ENCODE measurements at regions not wholly inside any gene's neighbourhood (a gene's known extent, or its start where the extent isn't known, plus 50 kb on each side); places are given as distances from the start of the nearest gene placed in this dataset.

DNA sequence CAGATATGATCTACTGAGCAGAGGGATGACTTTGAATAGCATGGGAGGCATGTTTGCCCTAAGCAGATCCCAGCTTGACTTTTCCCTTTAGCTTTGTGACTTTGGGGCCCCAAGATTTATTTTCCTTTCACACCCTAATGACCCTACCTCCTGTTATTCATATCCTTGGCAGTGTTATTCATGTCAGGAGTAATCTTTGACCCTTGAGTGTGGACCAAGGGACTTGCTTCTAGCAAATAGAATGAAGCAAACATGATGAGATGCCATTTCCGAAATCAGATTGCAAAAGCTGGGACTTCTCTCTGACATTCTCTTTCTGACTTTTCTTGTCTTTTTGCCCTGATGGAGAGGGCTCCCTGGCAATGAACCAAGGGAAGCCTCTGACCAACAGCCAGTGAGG is 415.4 kb upstream of the PROK2 start:
- DNase-seq: no peak
- POLR2A ChIA-PET (ENCODE audit: partially characterized antibody): no interaction called here
- H3K36me3 Mint-ChIP-seq: peaks cover 3% of the 10 kb centered on the region in 2 donors
- peaks cover 0 to 6% of the 10 kb centered on the region in 2 donors for H3K9me3 ChIP-seq (ENCODE audit: control insufficient read depth in 1 of 2, low read length in 2 of 2)
- H3K27ac ChIP-seq (ENCODE audit: low read depth, low read length): no peak overlapping the region
- H3K4me1 ChIP-seq (ENCODE audit: insufficient read depth, low read length): no peaks in the 10 kb centered on the region
- peaks cover 6 to 27% (median 16%) of the 10 kb centered on the region in 8 donors for H3K9me3 Mint-ChIP-seq
- H3K27me3 ChIP-seq (ENCODE audit: insufficient read depth, low read length): no peaks in the 10 kb centered on the region
- no peaks in the 10 kb centered on the region for H3K36me3 ChIP-seq (ENCODE audit: insufficient read depth, low read length)
- H3K4me1 Mint-ChIP-seq: no peaks in the 10 kb centered on the region
- intact Hi-C loops (cut with micrococcal nuclease): no loop called here
- no peak overlapping the region for H3K4me3 Mint-ChIP-seq
- no peak overlapping the region for H3K4me3 ChIP-seq (ENCODE audit: low read length in 2 of 2)
- H3K27ac Mint-ChIP-seq: no peak overlapping the region
- CTCF ChIA-PET (ENCODE audit: partially characterized antibody): no interaction called here
- peaks cover 16 to 17% of the 10 kb centered on the region in 2 donors for H3K27me3 Mint-ChIP-seq

DNA sequence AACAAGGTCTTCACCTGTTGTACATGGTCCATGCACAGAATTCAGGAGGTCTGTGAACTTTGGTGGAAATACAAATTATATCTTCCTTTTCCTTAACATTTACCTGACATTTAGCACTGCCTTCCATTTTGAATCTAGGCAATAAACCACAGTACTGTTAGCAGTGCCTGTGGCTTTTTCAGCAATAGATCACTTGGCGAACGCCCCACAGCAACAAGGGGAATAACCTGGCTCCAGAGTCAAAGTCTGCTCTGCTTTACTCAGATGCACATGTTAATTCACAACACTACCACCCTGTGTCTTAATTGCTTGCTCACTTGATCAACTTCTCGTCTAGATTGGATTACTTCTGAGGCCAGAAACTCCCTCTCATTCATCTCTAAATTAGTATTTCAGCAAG is 414.6 kb upstream of the PROK2 start:
- CTCF ChIA-PET (ENCODE audit: partially characterized antibody): interaction anchor here (1.4 kb wide), 1 partner anchor 26 kb away, joined by 3 read pairs; no protein-coding TSS in a partner anchor

DNA sequence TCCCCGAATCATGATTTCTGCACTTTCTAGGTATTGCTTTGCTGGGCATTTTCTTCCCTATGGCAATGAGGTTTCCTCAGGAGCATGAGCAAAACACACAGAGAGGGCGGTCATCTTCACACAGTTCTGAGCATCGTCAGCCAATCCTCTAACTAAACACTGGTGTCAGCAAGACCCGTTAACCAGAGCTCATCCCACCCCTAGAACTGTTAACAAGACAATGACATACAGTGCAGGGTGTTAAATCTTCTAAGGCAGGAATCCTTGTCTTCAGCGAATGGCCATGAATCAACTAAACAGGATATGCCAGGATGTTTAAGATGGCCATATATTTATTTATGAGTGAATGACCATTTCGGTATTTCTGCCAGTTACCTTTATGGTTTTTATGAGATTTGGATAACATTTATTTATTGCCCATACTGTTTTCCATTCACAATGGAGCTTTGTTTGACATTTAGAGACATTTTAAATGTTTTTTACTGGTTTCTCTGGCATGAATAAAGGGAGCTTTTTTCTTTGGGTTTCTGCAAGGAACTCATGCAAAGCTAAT is 411.5 kb upstream of the PROK2 start:
- Mint-ChIP-seq H3K9me3 (peaks cover 7 to 26% (median 19%) of the 10 kb centered on the region in 8 donors), H3K36me3 (peaks cover 3 to 8% of the 10 kb centered on the region in 2 donors), H3K4me1 (no peaks in the 10 kb centered on the region), H3K27ac (no peak overlapping the region), H3K27me3 (peaks cover 8 to 17% of the 10 kb centered on the region in 2 donors), H3K4me3 (no peak overlapping the region)
- peaks cover 0 to 10% of the 10 kb centered on the region in 2 donors for H3K9me3 ChIP-seq (ENCODE audit: control insufficient read depth in 1 of 2, low read length in 2 of 2)
- H3K4me3 ChIP-seq (ENCODE audit: low read length in 2 of 2): no peak overlapping the region
- no peak overlapping the region for H3K27ac ChIP-seq (ENCODE audit: low read depth, low read length)
- POLR2A ChIA-PET (ENCODE audit: partially characterized antibody): no interaction called here
- DNase-seq: no peak
- H3K36me3 ChIP-seq (ENCODE audit: insufficient read depth, low read length): no peaks in the 10 kb centered on the region
- no peaks in the 10 kb centered on the region for H3K27me3 ChIP-seq (ENCODE audit: insufficient read depth, low read length)
- CTCF ChIA-PET (ENCODE audit: partially characterized antibody): no interaction called here
- no peaks in the 10 kb centered on the region for H3K4me1 ChIP-seq (ENCODE audit: insufficient read depth, low read length)
- intact Hi-C loops (cut with micrococcal nuclease): no loop called here

More for the DNA sequence above, 414.6 kb upstream of the PROK2 start:
- Mint-ChIP-seq H3K4me1 (no peaks in the 10 kb centered on the region), H3K36me3 (peaks cover 3% of the 10 kb centered on the region in 2 donors), H3K4me3 (no peak overlapping the region), H3K27me3 (peaks cover 12 to 16% of the 10 kb centered on the region in 2 donors), H3K9me3 (peaks cover 6 to 27% (median 16%) of the 10 kb centered on the region in 8 donors), H3K27ac (no peak overlapping the region)
- no peak for DNase-seq
- no peaks in the 10 kb centered on the region for H3K27me3 ChIP-seq (ENCODE audit: insufficient read depth, low read length)
- no peak overlapping the region for H3K27ac ChIP-seq (ENCODE audit: low read depth, low read length)
- POLR2A ChIA-PET (ENCODE audit: partially characterized antibody): no interaction called here
- H3K9me3 ChIP-seq (ENCODE audit: control insufficient read depth in 1 of 2, low read length in 2 of 2): peaks cover 0 to 6% of the 10 kb centered on the region in 2 donors
- H3K4me3 ChIP-seq (ENCODE audit: low read length in 2 of 2): no peak overlapping the region
- intact Hi-C loops (cut with micrococcal nuclease): no loop called here
- no peaks in the 10 kb centered on the region for H3K4me1 ChIP-seq (ENCODE audit: insufficient read depth, low read length)
- no peaks in the 10 kb centered on the region for H3K36me3 ChIP-seq (ENCODE audit: insufficient read depth, low read length)

DNA sequence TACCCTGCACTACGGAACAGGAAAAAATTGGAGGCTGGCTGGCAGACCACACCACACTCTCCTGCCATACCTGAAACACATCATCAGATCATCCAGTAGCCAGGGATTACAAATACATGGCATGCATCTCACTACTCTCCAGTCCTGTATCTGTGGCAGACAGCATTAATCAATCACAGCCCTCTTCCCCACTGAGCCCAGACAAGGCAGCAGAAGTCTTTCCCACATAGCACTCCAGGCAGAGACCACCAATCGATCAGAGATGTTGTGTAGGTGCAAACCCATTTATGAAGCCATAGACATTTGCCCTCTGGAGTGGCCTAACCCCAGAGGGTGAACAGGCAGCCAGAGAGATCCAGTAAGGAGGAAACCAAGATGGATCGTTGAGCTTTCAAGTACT is 410.9 kb upstream of the PROK2 start:
- H3K36me3 ChIP-seq (ENCODE audit: insufficient read depth, low read length): no peaks in the 10 kb centered on the region
- H3K27me3 ChIP-seq (ENCODE audit: insufficient read depth, low read length): no peaks in the 10 kb centered on the region
- intact Hi-C loops (cut with micrococcal nuclease): no loop called here
- H3K4me1 Mint-ChIP-seq: no peaks in the 10 kb centered on the region
- H3K9me3 ChIP-seq (ENCODE audit: control insufficient read depth in 1 of 2, low read length in 2 of 2): peaks cover 0 to 9% of the 10 kb centered on the region in 2 donors
- DNase-seq: no peak
- H3K27ac Mint-ChIP-seq: no peak overlapping the region
- H3K36me3 Mint-ChIP-seq: peaks cover 3 to 6% of the 10 kb centered on the region in 2 donors
- H3K9me3 Mint-ChIP-seq: peaks cover 5 to 23% (median 16%) of the 10 kb centered on the region in 8 donors
- H3K4me3 ChIP-seq (ENCODE audit: low read length in 2 of 2): no peak overlapping the region
- peaks cover 5 to 16% of the 10 kb centered on the region in 2 donors for H3K27me3 Mint-ChIP-seq
- CTCF ChIA-PET (ENCODE audit: partially characterized antibody): no interaction called here
- no peak overlapping the region for H3K4me3 Mint-ChIP-seq
- no peaks in the 10 kb centered on the region for H3K4me1 ChIP-seq (ENCODE audit: insufficient read depth, low read length)
- POLR2A ChIA-PET (ENCODE audit: partially characterized antibody): no interaction called here
- H3K27ac ChIP-seq (ENCODE audit: low read depth, low read length): no peak overlapping the region

DNA sequence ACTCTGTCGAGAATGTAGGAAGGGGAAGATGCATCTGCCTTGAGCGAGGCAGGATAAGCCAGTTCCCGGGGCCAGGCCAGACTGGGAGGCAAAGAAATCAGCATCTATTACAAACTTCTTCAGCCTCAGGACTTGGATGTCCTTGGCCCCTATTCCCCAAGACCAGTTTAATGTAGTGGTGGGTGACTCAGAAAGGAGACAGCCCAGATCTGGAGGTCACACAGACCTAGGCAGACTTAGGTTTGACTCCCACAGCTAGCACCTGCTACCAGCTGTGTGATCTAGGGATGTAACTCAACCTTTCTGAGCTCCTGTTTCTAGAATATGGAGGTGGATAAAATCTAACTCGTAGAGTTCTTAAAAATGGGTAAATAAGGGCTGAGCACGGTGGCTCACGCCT is 409.5 kb upstream of the PROK2 start:
- POLR2A ChIA-PET (ENCODE audit: partially characterized antibody): no interaction called here
- no peak overlapping the region for H3K4me3 Mint-ChIP-seq
- peaks cover 5 to 9% of the 10 kb centered on the region in 2 donors for H3K27me3 Mint-ChIP-seq
- H3K4me3 ChIP-seq (ENCODE audit: low read length in 2 of 2): no peak overlapping the region
- H3K9me3 ChIP-seq (ENCODE audit: control insufficient read depth in 1 of 2, low read length in 2 of 2): peaks cover 0 to 4% of the 10 kb centered on the region in 2 donors
- H3K9me3 Mint-ChIP-seq: peaks cover 0 to 9% (median 4%) of the 10 kb centered on the region in 8 donors
- intact Hi-C loops (cut with micrococcal nuclease): no loop called here
- H3K36me3 Mint-ChIP-seq: peaks cover 0 to 5% of the 10 kb centered on the region in 2 donors
- CTCF ChIA-PET (ENCODE audit: partially characterized antibody): no interaction called here
- H3K27ac Mint-ChIP-seq: no peak overlapping the region
- DNase-seq: no peak
- peaks cover 0 to 1% (median 0%) of the 10 kb centered on the region in 4 donors for H3K4me1 Mint-ChIP-seq
- no peak overlapping the region for H3K27ac ChIP-seq (ENCODE audit: low read depth, low read length)
- no peaks in the 10 kb centered on the region for H3K36me3 ChIP-seq (ENCODE audit: insufficient read depth, low read length)
- no peaks in the 10 kb centered on the region for H3K27me3 ChIP-seq (ENCODE audit: insufficient read depth, low read length)
- no peaks in the 10 kb centered on the region for H3K4me1 ChIP-seq (ENCODE audit: insufficient read depth, low read length)

DNA sequence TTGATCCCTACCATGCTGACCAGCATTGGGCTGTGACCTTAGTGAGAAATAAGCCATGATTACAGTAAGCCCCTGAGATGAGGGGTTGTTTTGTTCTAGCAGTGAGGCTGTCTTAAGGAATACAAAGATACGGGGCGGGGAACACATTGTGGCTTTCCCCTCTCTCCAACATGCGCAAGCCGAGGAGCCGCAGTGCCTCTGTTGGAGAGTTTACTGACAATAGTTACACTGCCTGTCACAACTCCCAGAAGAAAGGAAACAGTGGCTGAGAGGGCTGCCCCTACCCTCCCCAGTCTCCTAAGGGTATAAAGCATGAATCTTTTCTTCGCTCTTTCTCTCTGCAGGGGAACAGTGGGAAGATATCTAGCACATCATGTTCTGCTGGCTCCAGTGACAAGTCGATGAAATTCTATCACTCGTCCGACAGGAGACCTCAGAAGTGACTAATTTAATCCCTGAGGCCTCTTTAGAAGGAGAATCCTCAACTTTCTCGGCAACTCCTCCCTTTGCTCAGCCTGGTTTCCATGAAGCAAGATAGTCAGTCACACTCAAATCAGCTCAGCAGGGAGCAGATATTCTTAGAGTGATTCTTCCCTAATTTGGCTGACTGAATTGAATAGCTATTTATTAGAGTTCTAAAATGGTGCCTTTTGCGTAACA is 409.0 kb upstream of the PROK2 start:
- Histone ChIP-seq H3K27me3 (ENCODE audit: insufficient read depth, low read length) (no peaks in the 10 kb centered on the region), H3K36me3 (ENCODE audit: insufficient read depth, low read length) (no peaks in the 10 kb centered on the region), H3K27ac (ENCODE audit: low read depth, low read length) (no peak overlapping the region), H3K4me1 (ENCODE audit: insufficient read depth, low read length) (no peaks in the 10 kb centered on the region), H3K4me3 (ENCODE audit: low read length in 2 of 2) (no peak overlapping the region), H3K9me3 (ENCODE audit: control insufficient read depth in 1 of 2, low read length in 2 of 2) (peaks cover 0 to 4% of the 10 kb centered on the region in 2 donors)
- H3K27me3 Mint-ChIP-seq: peaks cover 3 to 6% of the 10 kb centered on the region in 2 donors
- peak overlapping the region in 1 of 7 donors; percentile 2 for H3K27ac Mint-ChIP-seq
- no peak overlapping the region for H3K4me3 Mint-ChIP-seq
- H3K9me3 Mint-ChIP-seq: peaks cover 0 to 8% (median 4%) of the 10 kb centered on the region in 8 donors
- CTCF ChIA-PET (ENCODE audit: partially characterized antibody): no interaction called here
- no peak for DNase-seq
- intact Hi-C loops (cut with micrococcal nuclease): no loop called here
- peaks cover 0 to 2% (median 0%) of the 10 kb centered on the region in 4 donors for H3K4me1 Mint-ChIP-seq
- POLR2A ChIA-PET (ENCODE audit: partially characterized antibody): no interaction called here
- H3K36me3 Mint-ChIP-seq: peaks cover 0 to 5% of the 10 kb centered on the region in 2 donors

DNA sequence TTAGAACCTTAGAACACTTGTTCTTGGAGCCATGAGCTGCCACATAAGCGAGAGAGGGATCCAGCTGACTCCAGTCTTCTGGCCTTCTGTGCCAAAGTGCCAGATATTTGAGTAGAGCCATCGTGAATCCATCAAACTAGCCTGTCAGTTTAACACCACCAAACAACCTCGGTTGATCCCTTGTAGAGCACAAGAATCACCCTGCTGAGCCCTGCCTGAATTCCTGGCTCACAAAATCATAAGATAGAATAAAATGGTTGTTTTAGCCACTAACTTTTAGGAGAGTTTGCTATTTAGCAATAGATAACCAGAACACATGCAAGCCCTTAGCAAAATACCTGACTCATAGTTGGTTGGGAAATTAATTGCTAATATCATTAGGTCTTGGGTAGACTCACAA is 407.6 kb upstream of the PROK2 start:
- H3K27me3 Mint-ChIP-seq: peaks cover 3 to 6% of the 10 kb centered on the region in 2 donors
- no peaks in the 10 kb centered on the region for H3K27me3 ChIP-seq (ENCODE audit: insufficient read depth, low read length)
- DNase-seq: no peak
- H3K4me3 ChIP-seq (ENCODE audit: low read length in 2 of 2): no peak overlapping the region
- H3K36me3 ChIP-seq (ENCODE audit: insufficient read depth, low read length): no peaks in the 10 kb centered on the region
- no peaks in the 10 kb centered on the region for H3K4me1 ChIP-seq (ENCODE audit: insufficient read depth, low read length)
- H3K4me3 Mint-ChIP-seq: no peak overlapping the region
- H3K9me3 Mint-ChIP-seq: peaks cover 0 to 8% (median 4%) of the 10 kb centered on the region in 8 donors
- no peak overlapping the region for H3K27ac ChIP-seq (ENCODE audit: low read depth, low read length)
- peaks cover 0 to 5% of the 10 kb centered on the region in 2 donors for H3K36me3 Mint-ChIP-seq
- intact Hi-C loops (cut with micrococcal nuclease): no loop called here
- H3K9me3 ChIP-seq (ENCODE audit: control insufficient read depth in 1 of 2, low read length in 2 of 2): peaks cover 0 to 4% of the 10 kb centered on the region in 2 donors
- H3K4me1 Mint-ChIP-seq: peaks cover 0 to 2% (median 0%) of the 10 kb centered on the region in 4 donors
- CTCF ChIA-PET (ENCODE audit: partially characterized antibody): no interaction called here
- no peak overlapping the region for H3K27ac Mint-ChIP-seq
- POLR2A ChIA-PET (ENCODE audit: partially characterized antibody): no interaction called here

All from CD4-positive, alpha-beta memory T cell (primary cell).